AG09309 (cell line): ENCODE measurements at regions not wholly inside any gene's neighbourhood (a gene's known extent, or its start where the extent isn't known, plus 50 kb on each side); places are given as distances from the start of the nearest gene placed in this dataset.

ENCODE experiments used
- DNase-seq: peaks from one replicate; pipeline ENCODE4 v3.0.0-alpha.2; 2010; ENCODE audit warnings: low read depth
- H3K4me3 ChIP-seq: 2 replicates; pipeline ENCODE4 v1.5.1; 2011; ENCODE audit warnings: mild to moderate bottlenecking, low read depth, low read length, moderate library complexity; ENCODE audit not compliant: control insufficient read depth
- TF ChIP-seq, protein P1 (sequence below): IDR thresholded peaks from 2 replicates; pipeline ENCODE4 v1.5.1; 2011; ENCODE audit warnings: mild to moderate bottlenecking, low read depth, low read length, inconsistent platforms; ENCODE audit not compliant: insufficient read depth, control insufficient read depth; ENCODE audit errors: missing control alignments

DNA sequence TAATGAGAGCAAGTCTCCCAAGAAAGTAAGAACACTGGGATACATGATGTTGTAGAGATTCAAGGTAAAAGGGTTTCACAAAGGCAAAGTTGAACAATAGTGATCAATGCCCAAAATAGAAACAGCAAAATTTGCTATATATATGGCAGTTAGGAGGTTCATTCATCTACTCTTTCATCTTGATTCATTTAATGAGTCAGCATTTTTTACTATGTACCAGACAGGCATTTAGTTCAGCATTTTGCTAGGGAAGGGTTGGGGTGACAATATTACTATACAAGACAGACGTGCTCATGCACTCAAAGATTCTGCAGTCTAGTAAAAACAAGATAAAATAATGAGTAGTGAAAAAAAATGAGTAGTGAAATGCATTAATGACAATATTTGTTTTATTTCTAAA lies 264.9 kb upstream of the LMO3 start:
- no peak overlapping the region for H3K4me3 ChIP-seq
- DNase-seq, result no peak
- TF ChIP-seq, protein P1, sequence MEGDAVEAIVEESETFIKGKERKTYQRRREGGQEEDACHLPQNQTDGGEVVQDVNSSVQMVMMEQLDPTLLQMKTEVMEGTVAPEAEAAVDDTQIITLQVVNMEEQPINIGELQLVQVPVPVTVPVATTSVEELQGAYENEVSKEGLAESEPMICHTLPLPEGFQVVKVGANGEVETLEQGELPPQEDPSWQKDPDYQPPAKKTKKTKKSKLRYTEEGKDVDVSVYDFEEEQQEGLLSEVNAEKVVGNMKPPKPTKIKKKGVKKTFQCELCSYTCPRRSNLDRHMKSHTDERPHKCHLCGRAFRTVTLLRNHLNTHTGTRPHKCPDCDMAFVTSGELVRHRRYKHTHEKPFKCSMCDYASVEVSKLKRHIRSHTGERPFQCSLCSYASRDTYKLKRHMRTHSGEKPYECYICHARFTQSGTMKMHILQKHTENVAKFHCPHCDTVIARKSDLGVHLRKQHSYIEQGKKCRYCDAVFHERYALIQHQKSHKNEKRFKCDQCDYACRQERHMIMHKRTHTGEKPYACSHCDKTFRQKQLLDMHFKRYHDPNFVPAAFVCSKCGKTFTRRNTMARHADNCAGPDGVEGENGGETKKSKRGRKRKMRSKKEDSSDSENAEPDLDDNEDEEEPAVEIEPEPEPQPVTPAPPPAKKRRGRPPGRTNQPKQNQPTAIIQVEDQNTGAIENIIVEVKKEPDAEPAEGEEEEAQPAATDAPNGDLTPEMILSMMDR, result no peak

DNA sequence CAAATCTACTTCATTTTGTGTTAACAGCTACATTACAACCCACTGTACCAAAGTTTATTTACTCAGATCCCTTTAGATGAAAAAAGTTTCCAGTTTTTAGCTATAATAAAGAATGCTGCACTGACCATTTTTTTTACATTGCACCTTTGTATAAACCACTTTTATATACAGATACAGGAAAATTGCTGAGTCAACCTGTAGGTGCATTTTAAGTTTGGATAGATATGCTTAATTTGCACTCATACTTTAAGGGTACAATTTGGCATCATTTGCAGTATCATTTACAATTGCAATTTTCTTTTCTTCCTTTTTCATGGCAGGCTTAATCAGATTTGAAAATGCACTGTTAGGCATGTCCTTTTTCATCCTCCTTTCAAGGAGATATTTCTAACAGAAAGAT lies 257.8 kb upstream of the LMO3 start:
- no peak for DNase-seq
- TF ChIP-seq, protein P1, result no peak
- no peak overlapping the region for H3K4me3 ChIP-seq

DNA sequence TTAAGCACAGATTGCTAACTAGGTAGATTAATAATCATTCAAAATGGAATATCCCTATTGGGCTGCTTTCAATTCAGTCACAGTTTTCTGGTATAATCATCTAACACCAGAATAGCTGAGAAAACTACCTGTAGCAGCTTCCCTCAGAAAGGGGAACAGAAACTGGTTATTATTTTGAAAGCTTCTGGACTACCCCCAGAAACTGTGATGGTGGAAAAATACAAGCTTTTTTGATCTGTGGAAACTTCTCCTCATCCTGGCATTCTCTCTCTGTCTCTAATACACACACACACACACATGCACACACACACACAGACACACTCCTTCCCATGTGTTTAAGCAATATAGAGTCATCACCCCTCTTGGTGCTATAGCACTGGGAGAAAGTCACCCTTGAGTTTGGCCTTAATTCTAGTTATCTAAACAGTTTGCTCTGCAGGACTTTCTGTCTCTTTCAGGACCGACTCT lies 251.5 kb upstream of the LMO3 start:
- H3K4me3 ChIP-seq, result no peak overlapping the region
- TF ChIP-seq, protein P1, result no peak
- no peak for DNase-seq

- no peak overlapping the region for H3K4me3 ChIP-seq
- no peak for DNase-seq
- TF ChIP-seq, protein P1, result no peak
Measured at GRCh38 chr12:16854465-16854864, 248.5 kb upstream of the LMO3 start.

DNA sequence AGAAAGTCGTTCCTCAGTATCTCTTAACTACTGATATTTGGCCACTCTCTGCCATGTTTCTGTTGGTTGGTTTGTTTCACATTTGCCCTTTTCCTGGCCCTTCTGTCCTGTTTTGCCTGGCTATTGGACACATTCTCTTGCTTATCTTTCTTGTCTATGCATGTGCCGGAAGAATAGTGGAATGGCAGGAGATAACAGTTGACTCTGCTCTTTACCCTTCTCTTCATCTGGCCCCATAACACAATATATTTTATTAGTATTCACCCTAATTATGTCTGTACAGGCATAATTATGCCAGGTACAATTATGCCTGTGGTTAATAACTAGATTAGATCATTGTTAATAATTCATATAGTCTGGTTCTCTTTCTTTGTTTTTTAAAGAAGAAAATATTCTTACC lies 243.5 kb upstream of the LMO3 start:
- no peak for DNase-seq
- H3K4me3 ChIP-seq, result no peak overlapping the region
- TF ChIP-seq, protein P1, result no peak

DNA sequence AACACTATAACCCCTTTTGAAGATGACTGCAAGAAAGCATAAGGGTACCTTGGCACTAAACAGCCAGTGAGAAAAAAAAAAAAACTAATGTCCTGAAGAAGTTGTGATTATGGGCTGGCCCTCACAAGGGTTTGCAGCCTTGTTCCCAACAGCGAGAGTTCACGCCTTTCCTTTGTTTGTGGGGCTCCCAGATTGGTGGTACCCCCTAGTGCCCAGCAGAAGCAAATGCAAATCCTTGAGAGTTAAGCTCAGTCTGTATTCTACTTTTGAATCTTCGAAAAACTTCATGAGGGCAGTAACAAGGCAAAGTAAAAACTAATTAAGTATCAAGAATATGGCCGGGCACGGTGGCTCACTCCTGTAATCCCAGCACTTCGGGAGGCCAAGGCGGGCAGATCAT lies 238.9 kb upstream of the LMO3 start:
- no peak for DNase-seq
- TF ChIP-seq, protein P1, result no peak
- no peak overlapping the region for H3K4me3 ChIP-seq

DNA sequence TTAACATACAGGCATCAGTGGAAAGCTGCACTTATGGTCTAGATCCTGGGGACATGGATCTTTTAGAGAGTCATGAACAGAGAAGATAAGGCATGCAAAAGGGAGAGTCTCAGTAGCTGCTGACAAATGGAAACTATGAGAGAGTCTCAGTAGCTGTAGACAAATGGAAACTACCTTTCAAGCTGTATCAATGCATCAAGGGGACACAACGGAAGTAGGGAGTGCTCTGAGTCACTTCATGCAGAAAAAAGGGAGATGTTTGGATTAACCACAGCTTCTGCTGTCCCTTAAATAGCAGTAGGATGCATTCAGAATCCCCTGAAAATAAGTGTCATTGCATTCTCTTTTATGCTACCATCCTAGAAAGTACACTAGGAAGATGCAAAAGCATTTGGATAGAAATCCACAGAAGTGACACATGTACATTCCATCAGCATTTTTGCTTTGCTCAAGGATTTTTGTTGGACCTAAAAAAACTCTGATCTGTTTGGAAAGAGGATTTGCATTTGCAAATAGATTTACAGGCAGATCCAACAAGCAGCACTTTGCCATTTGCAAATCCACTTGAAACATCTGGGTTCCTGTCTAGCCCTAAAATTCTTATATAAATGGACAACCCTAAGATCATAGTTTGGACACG lies 227.5 kb upstream of the LMO3 start:
- DNase-seq, result no peak
- no peak overlapping the region for H3K4me3 ChIP-seq
- TF ChIP-seq, protein P1, result no peak
